NCI-H2029 (cell line): ENCODE measurements at regions not wholly inside any gene's neighbourhood (a gene's known extent, or its start where the extent isn't known, plus 50 kb on each side); places are given as distances from the start of the nearest gene placed in this dataset.

Source experiments
- DNase-seq: peaks from one replicate; lab custom pipeline; 2025; lab: John Stamatoyannopoulos, UW

DNA sequence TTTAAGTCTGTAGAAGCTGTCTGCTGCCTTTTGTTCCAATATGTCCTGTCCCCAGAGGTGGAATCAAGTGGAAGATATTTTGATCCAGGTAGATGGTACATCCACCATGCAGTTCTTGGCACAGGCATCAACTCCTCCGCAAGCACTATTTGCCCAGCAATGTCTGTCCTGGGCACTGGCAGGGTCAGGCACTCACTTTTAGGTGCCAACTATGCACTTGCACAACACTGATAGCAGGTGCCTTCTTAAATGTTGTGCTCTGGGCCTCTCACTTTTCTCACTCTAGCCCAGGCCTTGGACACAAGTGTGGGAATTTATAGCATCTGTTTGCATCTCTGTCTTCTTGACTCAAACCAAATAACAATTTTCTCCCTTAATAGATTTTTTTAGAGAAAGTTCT is 140.5 kb upstream of the UBE2E2 start:
- DNase-seq: no peak

DNA sequence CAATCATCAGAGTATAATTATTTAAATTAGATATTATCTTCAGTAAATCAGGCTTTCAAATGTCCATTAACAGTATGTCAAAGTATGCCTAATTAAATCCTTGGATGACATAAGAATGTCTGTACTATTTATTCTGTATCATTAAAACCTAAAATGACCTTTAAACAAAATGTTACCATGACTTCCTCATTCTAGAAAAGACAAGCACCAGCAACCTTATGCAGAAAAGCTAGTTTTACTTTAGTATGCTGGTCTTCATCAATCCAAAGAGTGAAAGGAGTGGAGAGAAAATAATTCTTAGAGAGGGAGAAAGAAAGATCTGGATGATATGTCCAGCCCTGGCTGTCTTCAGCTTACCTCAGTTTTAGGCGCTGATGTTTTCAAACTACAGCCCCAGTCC is 140.1 kb upstream of the UBE2E2 start:
- DNase-seq: no peak

DNA sequence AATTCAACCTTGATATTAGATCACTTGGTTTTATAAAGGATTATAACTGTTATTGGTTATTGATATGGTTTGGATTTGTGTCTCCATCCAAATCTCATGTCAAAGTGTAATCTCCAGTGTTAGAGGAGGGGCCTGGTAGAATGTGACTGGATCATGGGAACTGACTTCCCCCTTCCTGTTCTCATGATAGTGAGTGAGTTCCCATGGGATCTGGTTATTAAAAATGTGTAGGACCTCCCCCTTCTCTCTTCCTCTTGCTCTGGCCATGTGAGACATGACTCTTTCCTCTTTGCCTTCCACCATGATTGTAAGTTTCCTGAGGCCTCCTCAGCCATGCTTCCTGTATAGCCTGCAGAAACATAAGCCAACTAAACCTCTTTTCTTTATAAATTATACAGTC is 136.0 kb upstream of the UBE2E2 start:
- no peak for DNase-seq

DNA sequence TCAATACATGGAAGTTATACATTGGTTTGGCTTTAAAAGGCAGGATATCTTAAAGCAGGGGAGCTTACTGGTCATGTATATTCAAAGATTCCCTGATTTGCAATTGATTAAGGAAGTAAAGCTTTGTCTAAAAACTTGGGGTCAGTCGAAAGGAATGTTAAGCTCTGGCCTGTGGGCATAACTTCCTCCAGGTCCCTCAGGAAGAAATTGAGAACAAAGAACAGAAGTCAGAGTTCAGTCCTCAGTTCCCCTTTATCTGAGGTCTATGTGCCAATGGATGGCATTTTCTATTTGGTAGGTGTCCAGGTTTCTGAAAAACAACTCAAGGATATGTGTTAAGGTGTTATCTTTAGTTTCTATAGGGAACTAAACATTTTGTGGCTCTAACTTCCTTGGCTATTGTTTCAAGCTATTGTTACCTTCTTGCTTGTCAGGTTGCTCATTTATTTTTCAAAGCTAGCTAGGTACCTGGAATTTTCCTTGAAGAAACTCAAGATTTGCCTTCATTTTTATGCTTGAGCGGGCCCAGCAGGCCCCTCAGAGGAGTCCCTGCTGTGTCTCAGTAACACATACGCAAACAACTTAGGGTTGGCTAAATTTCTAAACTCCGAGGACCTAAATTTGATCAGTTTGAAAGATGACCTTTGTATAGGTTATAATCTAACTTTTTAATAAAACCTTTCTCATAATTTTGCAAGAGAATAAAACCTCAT is 135.0 kb upstream of the UBE2E2 start:
- DNase-seq: no peak

DNA sequence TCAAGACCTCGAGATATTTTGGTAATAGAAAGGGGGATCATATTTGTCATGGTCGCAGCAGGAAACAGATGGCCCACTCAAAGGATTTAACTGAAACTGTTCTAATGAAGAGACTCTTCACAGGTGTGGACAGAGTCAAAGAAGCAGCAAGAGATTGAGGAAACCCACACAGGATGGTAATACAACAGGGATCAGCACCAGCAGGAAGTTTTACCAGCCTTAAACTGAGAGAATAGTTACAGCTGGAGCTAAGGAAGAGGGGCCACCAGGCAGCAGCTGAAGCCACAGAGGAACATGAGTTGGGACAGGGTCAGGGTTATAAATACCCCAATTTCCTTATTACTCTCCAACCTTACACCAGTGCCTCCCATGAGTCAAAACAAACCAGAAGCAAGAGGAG is 131.8 kb upstream of the UBE2E2 start:
- no peak for DNase-seq

DNA sequence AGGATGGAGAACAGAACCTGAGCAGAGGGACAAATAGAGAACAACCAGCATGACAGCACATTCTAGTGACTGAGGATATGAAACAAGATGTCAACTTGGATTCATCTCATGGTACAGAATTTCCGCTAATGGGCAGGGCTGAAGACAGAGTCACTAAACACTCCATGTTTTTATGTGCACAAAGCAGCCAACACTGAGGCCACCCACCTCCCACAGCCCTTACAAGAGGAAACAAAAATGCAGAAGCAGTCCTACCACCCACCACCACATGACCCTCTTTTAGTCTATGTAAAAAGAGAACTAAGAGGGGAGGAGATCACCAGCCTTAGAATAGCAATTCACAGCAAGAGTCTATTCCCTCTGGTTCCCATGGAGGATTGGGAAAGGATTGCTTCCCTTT is 131.4 kb upstream of the UBE2E2 start:
- no peak for DNase-seq

DNA sequence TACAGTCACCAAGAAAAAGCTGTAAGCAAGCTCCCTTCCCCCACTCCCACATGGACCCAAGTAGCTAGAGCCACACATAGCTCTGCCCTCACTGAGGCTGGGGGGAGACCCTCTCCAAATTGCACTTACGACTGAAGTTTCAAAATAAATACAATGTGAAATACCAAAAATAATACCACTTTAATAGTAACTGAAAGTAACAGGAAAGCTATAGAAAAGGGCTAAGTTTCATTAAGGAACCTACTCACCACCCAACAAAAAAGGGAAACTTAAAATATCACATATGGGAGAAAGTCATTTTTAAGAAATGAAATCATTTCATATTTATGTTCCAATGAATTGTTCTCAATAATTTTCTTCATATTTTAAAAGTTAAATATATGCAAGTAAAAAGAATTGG is 130.4 kb upstream of the UBE2E2 start:
- no peak for DNase-seq

DNA sequence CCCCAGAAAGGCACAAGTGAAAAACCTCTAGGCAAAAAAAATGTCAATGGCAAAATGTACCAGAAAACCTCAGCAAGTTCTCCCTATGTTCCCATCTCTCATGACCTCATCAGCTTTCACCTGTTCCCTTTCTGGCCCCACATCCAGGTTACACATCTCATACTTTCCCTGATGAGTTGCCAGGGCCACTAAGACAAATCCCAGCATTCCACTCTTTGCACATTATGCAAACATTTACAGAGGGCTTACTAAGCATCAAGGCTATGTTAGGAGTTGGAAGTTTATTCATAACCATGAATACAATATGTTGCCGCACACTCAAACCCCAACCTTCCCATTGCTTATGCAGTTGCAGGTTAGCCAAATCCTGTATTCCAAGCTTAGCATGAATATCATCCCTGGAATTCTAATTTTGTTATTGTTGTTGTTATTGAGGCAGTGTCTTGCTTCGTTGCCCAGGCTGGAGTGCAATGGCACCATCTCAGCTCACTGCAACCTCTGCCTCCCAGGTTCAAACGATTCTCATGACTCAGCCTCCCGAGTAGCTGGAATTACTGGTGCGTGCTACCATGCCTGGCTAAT is 129.3 kb upstream of the UBE2E2 start:
- no peak for DNase-seq

DNA sequence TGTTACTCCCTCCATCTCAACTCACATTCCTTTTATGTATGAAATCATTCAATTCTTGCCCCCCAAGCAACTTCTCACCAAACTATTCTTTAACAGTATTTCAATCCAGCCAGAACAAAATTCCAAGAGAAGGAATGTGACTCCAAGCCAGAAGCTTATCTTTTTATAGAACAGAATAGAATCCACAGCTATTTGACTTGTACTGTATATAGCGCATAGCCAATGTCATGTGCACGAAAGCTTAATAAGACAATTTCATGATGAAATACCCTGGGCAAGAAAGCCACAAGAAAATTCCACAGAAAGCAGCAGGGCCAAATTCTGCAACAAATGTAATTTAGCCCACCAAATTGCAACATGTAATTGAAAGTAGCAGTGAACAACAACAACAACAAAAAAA is 127.6 kb upstream of the UBE2E2 start:
- no peak for DNase-seq

DNA sequence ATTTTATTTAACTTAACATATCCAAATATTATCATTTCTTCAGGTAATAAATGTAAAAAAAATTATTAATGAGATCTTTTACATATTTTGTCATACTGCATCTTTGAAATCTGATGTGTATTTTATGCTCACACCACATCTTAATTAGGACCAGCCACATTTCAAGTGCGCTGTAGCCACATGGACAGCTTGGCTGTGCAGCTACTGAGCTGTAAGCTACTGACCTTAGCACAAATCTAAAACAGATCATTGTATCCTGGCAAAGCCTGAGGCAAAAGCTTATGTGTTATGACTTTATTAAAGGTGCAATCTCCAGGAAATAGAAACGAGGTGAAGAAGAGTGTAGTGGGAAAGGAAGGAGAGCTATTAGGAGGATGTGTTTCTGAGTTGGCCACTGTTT is 126.7 kb upstream of the UBE2E2 start:
- DNase-seq: no peak

DNA sequence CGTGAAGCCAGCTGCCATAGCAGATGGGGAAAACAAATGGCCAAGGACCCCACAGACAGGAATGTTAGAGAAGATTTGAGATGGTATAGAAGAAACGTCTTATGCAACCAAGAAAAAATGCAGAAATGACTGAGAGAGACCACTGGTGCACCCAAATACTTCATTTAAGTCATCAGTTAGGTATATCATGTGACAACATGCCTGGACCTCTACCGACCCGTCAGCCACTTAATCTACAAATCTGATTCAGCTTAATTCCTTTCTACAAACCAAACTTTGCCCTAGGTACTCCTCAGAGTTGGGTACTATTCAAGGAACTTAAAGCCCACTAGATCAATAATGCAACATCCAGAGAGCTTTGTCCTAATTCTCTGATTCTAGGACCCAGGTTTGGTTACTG is 126.0 kb upstream of the UBE2E2 start:
- DNase-seq: no peak

DNA sequence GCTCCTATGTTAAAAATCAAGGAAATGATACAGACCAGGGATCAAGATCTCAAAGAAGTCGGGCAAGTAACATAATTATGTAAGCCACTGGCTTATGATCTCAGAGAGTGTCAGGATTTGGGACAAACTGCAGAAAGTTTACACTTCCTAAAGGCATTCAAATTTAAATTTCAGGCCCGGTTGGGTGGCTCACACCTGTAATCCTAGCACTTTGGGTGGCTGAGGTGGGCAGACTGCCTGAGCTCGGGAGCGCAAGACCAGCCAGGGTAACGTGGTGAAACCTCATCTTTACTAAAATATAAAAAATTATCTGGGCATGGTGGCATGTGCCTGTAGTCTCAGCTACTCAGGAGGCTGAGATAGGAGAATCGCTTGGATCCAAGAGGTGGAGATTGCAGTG is 124.4 kb upstream of the UBE2E2 start:
- DNase-seq: no peak

DNA sequence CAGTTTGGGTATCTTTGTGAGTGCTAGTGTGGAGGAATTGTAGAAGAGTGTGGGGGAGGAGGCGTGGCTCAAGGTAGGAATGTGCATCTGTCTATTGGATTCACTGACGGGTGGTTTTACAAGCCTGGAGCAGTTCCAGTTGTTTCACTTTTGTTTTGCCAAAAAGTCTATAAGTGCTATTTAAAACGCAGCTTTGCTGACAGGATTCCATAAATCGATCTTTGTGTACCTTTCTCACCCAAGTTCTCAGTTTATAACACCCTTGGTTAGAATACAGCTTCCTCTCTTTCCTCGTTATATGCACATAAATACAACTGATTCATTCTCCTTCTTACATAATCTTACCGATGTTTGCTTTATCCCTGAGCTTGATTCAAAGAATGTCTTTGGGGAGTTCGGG is 123.2 kb upstream of the UBE2E2 start:
- DNase-seq: peak; percentile 39

DNA sequence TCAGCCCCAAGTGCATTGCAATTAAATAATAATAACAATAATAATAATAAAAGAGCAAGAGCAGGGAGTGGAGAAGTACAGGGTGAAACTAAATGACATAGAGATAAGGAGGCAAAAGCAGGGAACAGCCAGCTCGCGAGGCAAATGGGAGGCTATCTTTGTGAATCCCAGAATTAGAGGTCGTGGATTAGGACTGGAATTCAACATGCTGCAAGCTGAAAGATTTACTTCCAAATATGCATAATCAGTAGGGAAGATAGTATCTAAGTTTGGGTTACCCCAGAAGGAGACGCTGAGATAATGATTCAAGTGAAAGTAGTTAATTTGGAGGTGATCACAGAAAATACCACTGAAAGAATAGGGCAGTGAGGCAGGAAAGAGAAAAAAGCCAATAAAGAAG is 119.4 kb upstream of the UBE2E2 start:
- DNase-seq: no peak

DNA sequence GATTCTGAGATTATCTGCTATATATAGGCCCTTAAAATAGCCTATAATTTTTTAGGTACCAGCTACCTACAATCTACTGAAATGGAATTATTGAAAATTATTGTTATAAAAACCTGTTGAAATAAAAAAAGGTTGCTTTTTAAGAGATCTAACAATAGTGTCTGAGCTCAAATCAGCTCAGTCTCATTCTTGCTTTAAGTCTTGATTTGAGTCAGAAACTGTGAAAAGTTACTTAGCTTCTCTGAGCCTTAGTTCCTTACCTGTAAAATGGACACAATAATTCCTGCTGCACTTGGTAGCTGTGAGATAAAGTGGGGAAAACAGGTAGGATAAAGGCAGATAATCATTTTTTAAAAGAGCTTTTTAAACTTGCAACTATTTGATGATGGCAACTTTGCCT is 118.8 kb upstream of the UBE2E2 start:
- no peak for DNase-seq

DNA sequence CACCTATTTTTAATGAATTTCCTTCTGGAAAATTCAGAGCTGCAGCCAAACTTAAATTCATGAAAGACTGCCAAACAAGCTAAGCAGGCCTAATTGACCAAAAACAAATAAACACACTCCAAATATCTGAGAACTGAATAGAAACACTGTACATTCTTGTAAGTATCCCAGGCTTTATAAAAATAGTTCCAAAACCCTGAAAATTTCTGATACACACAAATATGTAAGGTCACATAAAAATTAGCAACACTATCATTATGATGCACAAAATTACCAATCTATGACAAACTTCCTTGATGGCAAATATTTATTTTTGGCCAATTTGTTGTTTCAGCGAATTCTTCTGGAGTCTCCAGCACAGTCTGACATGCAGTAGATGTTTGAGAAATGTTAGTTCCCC is 117.9 kb upstream of the UBE2E2 start:
- no peak for DNase-seq

DNA sequence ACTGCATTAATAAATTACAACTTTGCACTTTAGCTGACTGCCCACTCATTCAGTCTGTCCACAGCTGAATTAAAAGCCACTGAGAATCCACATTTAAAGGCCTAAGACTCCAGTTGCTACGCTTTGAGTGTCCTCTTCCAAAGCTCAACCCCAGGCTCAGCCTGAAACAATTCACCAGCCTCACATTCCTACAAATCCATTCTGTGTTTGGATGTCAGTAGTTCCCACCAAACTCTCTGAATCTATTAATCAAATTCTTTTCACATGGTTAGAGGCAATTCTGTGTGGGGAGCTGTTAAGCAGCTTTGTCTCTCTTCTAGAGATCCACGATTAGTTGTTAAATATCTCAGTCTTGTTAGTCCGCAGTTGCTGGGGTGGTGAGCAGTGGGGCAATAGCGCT is 116.8 kb upstream of the UBE2E2 start:
- no peak for DNase-seq

DNA sequence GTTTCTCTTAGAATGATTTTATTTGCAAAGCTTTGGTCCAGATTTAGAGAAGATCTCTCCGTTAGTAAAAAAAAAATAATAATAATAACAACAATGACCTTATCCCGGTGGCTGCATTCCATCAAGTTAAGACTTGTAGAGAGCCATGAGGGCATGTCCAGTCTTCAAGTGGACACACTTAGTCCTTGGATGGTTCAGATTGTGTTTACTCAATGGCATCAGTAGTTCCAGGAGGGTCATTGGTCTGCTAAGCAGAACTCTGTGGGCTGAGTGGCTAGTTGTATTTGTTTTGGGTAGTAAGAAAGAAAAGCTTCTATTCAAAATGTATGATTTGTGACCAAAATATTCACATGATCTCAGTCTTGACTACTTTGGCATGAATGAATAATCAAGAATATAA is 116.3 kb upstream of the UBE2E2 start:
- no peak for DNase-seq

DNA sequence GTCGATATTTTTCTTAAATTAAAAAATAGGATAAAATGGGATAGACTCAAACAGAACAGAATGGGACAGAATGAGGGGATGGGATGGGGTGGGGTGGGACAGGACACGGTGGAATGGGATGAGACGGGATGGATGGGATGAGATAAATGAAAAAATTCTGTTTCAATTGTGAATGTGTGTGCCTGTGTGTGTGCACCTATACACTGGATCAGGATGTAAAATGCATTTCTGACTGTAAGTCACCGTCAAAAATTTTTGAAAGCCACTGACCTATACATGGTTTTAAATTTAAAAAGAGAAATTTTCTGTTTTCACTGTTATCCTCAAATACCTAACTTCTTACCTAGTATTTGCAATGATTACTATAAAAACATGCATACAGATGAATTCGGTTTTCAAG is 108.7 kb upstream of the UBE2E2 start:
- DNase-seq: no peak

DNA sequence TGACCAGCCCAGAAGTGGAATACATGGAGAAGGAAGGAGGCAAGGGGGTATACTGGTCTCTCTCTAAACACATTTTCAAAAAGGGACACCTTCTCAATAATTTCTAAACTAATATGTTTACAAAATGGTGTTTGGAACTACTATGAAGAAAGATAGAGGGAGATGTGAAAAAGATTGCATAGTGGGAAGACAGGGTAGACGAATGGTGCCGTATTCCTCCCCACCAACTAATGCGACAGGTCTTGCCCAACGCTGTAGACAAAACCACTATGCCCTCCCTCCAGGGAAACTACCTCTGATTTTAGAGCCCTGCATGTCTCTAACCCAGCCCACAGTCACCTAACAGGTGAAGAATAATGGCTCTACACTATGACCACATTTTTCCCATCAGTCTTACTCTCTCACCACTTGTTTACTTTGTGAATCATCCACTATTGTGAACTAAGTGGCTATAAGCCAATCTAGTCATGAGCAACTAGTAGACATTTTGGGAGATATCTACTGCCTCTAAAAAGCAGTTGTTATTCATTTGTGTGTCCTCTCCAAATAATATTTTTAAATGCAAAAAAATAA is 108.2 kb upstream of the UBE2E2 start:
- DNase-seq: peak; percentile 98

DNA sequence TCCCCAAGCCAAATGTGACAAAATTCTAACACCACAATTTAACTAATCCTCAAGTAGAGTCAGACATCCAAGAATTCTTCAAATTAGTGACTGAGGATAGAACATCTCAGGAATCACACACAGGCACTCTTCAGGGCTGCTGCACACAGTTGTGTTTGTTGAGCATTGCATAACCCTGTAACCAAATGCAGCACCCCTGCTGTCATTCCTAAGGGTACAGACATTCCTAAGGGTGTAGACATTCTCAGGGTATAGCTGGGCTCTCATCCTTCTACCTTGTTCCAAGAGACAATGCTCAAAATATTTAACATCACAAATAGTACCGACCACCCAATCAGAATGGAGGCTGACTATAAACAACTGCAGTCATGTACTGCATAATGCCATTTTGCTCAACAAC is 107.1 kb upstream of the UBE2E2 start:
- no peak for DNase-seq

DNA sequence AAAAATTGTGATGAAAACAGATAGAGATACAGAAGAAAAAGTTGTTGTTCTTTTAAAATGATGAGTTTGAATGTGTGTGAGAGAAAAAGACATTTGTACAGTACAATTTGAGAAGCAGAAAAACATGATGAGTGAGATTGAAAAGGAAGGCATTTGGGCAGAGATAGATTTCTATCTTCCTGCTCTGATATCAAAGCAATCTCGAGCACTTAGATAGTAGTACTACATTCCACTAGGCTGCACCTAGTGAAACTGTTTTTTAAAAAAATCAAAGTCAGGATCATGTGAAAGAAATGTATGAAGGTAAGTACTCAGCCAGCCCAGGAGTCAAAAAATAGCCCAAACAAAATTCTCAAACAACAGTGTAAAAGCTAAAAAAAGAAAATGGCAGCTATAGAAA is 104.1 kb upstream of the UBE2E2 start:
- DNase-seq: no peak

DNA sequence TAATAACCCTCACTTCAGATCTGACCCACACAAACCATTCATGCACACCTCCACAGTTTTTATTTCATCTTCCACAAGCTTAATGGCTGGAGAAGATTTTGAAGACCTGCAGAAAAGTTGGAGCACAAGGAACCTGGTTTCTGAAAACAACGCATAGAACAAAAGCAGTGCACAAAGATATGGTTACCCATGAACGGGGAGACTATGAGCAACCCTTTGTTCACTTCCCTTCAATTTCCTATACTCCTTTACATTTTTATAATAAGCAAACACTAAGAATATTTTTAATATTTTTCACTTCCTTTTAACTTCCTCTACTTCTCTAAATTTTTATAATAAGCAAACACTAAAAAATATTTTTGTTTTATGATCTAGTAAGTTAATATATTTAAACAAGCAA is 103.5 kb upstream of the UBE2E2 start:
- no peak for DNase-seq

DNA sequence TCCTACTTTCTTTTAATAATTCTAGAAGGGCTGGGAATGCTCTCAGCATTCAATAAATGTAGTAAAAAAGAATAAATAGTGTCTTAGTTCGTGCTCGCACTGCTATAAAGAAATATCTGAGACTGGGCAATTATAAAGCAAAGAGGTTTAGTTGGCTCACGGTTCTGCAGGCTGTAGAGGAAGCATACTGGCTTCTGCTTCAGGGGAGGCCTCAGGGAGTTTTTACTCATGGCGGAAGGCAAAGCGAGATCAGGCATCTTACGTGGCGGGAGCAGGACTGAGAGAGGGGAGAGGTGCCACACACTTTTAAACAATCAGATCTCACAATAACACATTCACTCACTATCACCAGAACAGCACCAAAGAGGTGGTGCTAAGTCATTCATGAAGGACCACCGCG is 103.0 kb upstream of the UBE2E2 start:
- no peak for DNase-seq
